BLaER1 treated with 17β-estradiol and CSF1 and Interleukin-3, amounts not matched to agents 10 nM and 100 nM (cell line): ENCODE measurements at regions not wholly inside any gene's neighbourhood (a gene's known extent, or its start where the extent isn't known, plus 50 kb on each side); places are given as distances from the start of the nearest gene placed in this dataset.

ENCODE experiments used
- H3K27ac ChIP-seq, 11 experiments: shearing (Covaris generic); formaldehyde crosslinking; 2 replicates each; pipeline ENCODE4 v1.8.1; 2022
- H3K27me3 ChIP-seq, 11 experiments: shearing (Covaris generic); formaldehyde crosslinking; 2 replicates each; pipeline ENCODE4 v1.8.1; 2022
- H3K36me3 ChIP-seq, 11 experiments: shearing (Covaris generic); formaldehyde crosslinking; 2 replicates each; pipeline ENCODE4 v1.8.1; 2022
- H3K4me1 ChIP-seq, 10 experiments: shearing (Covaris generic); formaldehyde crosslinking; 2 replicates each; pipeline ENCODE4 v1.8.1; 2022
- H3K4me2 ChIP-seq, 11 experiments: shearing (Covaris generic); formaldehyde crosslinking; 2 replicates each; pipeline ENCODE4 v1.8.1; 2022
- H3K4me3 ChIP-seq, 10 experiments: shearing (Covaris generic); formaldehyde crosslinking; 2 replicates each; pipeline ENCODE4 v1.8.1; 2022
- H3K9ac ChIP-seq, 11 experiments: shearing (Covaris generic); formaldehyde crosslinking; 2 replicates each; pipeline ENCODE4 v1.8.1; 2022
- H3K9me3 ChIP-seq, 11 experiments: shearing (Covaris generic); formaldehyde crosslinking; replicated peaks in 1 of 11; 2 replicates each; pipeline ENCODE4 v1.8.1; 2022
- H4K20me1 ChIP-seq, 11 experiments: shearing (Covaris generic); formaldehyde crosslinking; 2 replicates each; pipeline ENCODE4 v1.8.1; 2022
- Cebpa-rat ChIP-seq, 11 experiments: shearing (Covaris generic); IDR thresholded peaks; 2 replicates each; pipeline ENCODE4 v1.8.1; 2022

DNA sequence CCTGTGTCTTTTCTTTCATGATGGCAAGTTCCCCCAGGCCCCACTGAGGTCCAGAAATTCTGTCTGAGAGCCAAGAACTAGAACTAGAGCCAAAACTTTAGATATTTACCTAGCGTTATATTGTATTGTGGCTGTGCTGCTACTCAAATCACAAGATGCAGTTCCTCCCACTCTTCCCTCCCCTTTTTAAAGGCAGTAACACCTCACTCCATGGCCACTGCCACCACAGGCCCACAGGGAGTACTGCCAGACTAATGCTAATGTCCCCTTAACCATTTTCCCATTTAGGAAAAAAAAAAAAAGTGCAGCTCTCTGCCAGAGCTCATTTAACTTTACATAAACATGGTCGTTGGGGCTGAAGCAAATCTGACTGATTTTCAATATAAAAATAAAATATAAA is 99.7 kb upstream of the KYNU start:
- Histone ChIP-seq H3K4me2 (no peak overlapping the region), H4K20me1 (no peaks in the 10 kb centered on the region), H3K4me3 (no peak overlapping the region), H3K4me1 (no peaks in the 10 kb centered on the region), H3K9me3 (peaks cover 0 to 9% (median 0%) of the 10 kb centered on the region in 11 experiments; a peak in 4 of 22 replicates), H3K9ac (no peak overlapping the region), H3K36me3 (no peaks in the 10 kb centered on the region), H3K27ac (no peak overlapping the region), H3K27me3 (no peaks in the 10 kb centered on the region)
- no peak for TF ChIP-seq Cebpa-rat (IDR thresholded peaks at IDR 0.05)

DNA sequence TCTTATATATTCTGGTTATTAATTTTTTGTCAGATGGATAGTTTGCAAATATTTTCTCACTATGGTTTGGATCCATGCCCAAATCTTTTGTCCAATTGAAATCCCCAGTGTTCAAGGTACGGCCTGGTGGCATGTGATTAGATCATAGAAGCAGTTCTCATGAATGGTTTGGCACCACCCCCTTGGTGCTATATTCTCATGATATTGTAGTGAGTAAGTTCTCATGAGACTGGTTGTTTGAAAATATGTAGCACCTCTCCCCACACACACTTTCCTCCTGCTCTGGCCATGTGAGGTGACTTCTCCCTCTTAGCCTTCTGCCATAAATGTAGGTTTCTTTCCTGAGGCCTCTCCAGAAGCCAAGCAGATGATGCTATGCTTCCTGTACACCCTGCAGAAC is 107.7 kb upstream of the KYNU start:
- Histone ChIP-seq H3K36me3 (no peaks in the 10 kb centered on the region), H3K27ac (no peak overlapping the region), H3K9me3 (peaks cover 7 to 19% (median 14%) of the 10 kb centered on the region in 11 experiments; a peak in 21 of 22 replicates), H3K4me1 (no peaks in the 10 kb centered on the region), H3K4me3 (no peak overlapping the region), H3K4me2 (no peak overlapping the region), H3K9ac (no peak overlapping the region), H4K20me1 (no peaks in the 10 kb centered on the region), H3K27me3 (no peaks in the 10 kb centered on the region)
- TF ChIP-seq Cebpa-rat (IDR thresholded peaks at IDR 0.05), result no peak

DNA sequence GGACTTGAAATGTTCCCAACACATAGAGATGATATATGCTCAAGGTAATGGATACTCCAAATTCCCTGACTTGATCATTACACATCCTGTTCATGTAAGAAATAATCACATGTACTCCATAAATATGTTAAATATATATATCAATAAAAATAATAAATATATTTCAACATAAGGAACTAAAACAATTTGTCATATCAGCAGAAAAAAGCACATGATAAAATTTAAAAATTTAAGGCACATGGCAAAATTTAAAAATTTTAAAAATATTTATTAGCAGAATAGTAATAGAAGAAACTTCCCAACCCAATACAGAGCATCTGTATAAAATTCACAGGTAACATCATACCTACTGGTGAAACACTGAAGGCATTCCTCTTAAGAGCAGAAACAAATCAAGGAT is 109.6 kb upstream of the KYNU start:
- H3K27ac ChIP-seq, result no peak overlapping the region
- no peak for TF ChIP-seq Cebpa-rat (IDR thresholded peaks at IDR 0.05)
- H3K4me3 ChIP-seq, result no peak overlapping the region
- peaks cover 7 to 28% (median 15%) of the 10 kb centered on the region in 11 experiments; a peak in 21 of 22 replicates for H3K9me3 ChIP-seq
- no peaks in the 10 kb centered on the region for H3K36me3 ChIP-seq
- H3K4me1 ChIP-seq, result no peaks in the 10 kb centered on the region
- H3K4me2 ChIP-seq, result no peak overlapping the region
- no peaks in the 10 kb centered on the region for H3K27me3 ChIP-seq
- H4K20me1 ChIP-seq, result no peaks in the 10 kb centered on the region
- H3K9ac ChIP-seq, result no peak overlapping the region

DNA sequence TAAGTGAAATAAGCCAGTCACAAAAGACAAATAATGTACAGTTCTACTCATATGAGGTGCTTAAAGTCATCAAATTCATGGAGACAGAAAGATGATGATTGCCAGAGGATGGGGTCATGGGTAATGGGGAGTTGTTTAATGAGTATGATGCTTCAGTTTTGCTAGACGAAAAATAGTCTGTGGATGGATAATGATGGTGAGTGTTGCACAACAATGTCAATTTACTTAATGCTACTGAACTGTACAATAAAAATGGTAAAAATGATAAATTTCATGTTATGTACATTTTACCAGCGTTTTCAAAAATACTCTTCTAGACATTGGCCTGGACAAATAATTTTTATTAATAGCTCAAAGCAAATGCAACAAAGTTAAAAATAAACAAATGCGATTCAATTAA is 118.5 kb upstream of the KYNU start:
- no peaks in the 10 kb centered on the region for H3K4me1 ChIP-seq
- no peaks in the 10 kb centered on the region for H3K36me3 ChIP-seq
- H4K20me1 ChIP-seq, result no peaks in the 10 kb centered on the region
- no peaks in the 10 kb centered on the region for H3K27me3 ChIP-seq
- no peak for TF ChIP-seq Cebpa-rat (IDR thresholded peaks at IDR 0.05)
- H3K27ac ChIP-seq, result no peak overlapping the region
- H3K9me3 ChIP-seq, result peaks cover 0 to 14% (median 0%) of the 10 kb centered on the region in 11 experiments; a peak in 3 of 22 replicates
- no peak overlapping the region for H3K4me3 ChIP-seq
- H3K4me2 ChIP-seq, result no peak overlapping the region
- H3K9ac ChIP-seq, result no peak overlapping the region

DNA sequence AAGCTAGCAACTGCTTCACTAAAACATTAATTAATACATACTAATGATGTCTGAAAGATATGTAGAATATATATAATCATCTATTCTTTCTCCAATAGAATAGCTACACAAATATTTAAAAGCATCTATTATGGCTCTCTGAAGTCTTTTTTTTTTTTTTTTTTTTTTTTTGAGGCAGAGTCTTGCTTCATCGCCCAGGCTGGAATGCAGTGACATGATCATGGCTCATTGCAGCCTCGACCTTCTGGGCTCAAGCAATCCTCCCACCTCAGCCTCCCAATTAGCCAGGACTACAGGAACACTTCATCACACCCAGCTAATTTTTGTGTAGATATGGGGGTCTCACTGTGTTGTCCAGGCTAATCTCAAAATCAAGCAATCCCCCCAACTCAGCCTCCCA is 120.4 kb upstream of the KYNU start:
- no peaks in the 10 kb centered on the region for H3K27me3 ChIP-seq
- H3K4me1 ChIP-seq, result no peaks in the 10 kb centered on the region
- H3K4me3 ChIP-seq, result no peak overlapping the region
- H3K4me2 ChIP-seq, result no peak overlapping the region
- no peak for TF ChIP-seq Cebpa-rat (IDR thresholded peaks at IDR 0.05)
- peaks cover 0 to 2% (median 0%) of the 10 kb centered on the region in 11 experiments; a peak in 1 of 22 replicates for H3K9me3 ChIP-seq
- H3K27ac ChIP-seq, result no peak overlapping the region
- H4K20me1 ChIP-seq, result no peaks in the 10 kb centered on the region
- no peak overlapping the region for H3K9ac ChIP-seq
- no peaks in the 10 kb centered on the region for H3K36me3 ChIP-seq

DNA sequence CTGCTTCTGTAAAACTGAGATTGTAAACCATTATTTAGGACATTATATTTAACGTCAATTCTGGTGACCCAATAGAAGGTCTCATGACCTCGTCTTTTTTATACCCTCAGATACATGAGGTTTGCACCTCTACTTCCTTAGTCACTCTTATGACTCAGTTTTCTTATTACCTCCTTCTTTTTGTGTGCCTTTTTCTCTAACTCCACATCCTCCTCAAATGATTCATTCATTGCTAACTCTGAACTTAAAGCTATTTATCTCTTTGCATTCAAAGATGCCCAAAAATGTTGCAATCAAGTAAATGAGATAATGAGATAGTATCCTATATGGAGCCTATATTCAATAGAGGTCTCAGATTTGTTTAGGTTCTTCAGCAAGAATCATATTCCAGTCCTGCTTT is 121.0 kb upstream of the KYNU start:
- Histone ChIP-seq H3K4me3 (no peak overlapping the region), H3K27ac (no peak overlapping the region), H3K36me3 (no peaks in the 10 kb centered on the region), H3K27me3 (no peaks in the 10 kb centered on the region), H3K9me3 (no peaks in the 10 kb centered on the region), H4K20me1 (no peaks in the 10 kb centered on the region), H3K4me2 (no peak overlapping the region), H3K9ac (no peak overlapping the region), H3K4me1 (no peaks in the 10 kb centered on the region)
- TF ChIP-seq Cebpa-rat (IDR thresholded peaks at IDR 0.05), result no peak

DNA sequence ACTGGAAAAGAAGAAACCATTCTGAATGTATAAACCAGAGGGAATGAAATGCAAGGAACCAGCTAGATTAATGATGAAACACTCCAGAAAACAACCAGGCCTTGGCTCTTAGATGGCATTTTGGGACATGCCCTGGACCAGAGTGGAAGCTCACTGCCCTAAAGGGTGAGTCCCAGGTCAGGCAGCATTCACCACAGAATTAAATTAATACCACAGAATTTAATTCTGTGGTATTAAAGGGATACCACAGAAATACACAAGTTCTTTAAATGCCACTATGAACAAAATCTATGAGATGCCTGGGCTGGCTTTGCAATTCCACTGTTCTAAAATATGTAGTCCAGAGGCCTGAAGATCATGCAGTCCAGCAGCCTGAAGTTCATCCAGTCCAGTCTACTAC is 122.3 kb upstream of the KYNU start:
- no peaks in the 10 kb centered on the region for H3K9me3 ChIP-seq
- H3K36me3 ChIP-seq, result no peaks in the 10 kb centered on the region
- H3K9ac ChIP-seq, result no peak overlapping the region
- no peaks in the 10 kb centered on the region for H3K27me3 ChIP-seq
- H4K20me1 ChIP-seq, result no peaks in the 10 kb centered on the region
- no peak overlapping the region for H3K4me2 ChIP-seq
- no peak for TF ChIP-seq Cebpa-rat (IDR thresholded peaks at IDR 0.05)
- no peaks in the 10 kb centered on the region for H3K4me1 ChIP-seq
- no peak overlapping the region for H3K4me3 ChIP-seq
- H3K27ac ChIP-seq, result no peak overlapping the region

DNA sequence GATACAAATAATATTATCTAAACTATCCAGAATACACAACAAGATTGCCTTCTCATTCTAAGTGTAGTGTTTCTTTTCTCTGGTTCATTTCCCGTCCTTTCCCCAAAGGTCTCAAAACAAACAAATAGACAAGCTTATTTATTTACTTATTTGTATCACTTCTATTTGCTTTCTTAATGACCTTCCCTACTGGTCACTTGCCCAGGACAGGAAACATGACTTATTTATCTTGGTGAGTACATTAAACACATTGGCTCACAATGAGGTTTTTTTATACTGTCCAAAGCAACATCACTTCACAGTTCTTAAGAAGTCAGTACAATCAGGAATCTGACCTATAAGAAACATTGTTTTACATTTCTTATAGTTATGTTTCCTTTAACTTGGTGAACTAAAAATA is 123.3 kb upstream of the KYNU start:
- Histone ChIP-seq H3K27ac (no peak overlapping the region), H3K36me3 (no peaks in the 10 kb centered on the region), H3K9me3 (no peaks in the 10 kb centered on the region), H4K20me1 (no peaks in the 10 kb centered on the region), H3K27me3 (no peaks in the 10 kb centered on the region), H3K4me2 (no peak overlapping the region), H3K9ac (no peak overlapping the region), H3K4me3 (no peak overlapping the region), H3K4me1 (no peaks in the 10 kb centered on the region)
- TF ChIP-seq Cebpa-rat (IDR thresholded peaks at IDR 0.05), result no peak

DNA sequence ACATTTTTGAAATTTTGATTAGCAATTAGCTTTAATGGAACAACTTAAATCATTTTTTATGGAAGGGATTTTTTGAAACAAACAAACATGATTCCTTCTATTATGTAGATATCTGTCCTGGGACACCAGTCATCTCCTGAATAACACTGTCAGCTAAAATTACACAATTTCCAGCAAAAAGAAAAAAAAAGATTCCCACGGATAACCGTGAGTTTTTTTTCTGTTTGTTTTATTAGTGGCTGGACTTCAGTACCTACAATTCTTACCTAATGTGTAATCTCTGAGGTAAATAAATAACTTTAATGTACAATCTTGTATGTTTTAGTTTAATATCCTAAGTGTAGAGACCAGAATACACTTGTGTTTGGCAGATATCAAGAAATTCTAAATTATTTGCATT is 126.6 kb upstream of the KYNU start:
- Histone ChIP-seq H3K4me1 (no peaks in the 10 kb centered on the region), H3K27ac (no peak overlapping the region), H3K27me3 (no peaks in the 10 kb centered on the region), H3K9me3 (peaks cover 0 to 10% (median 0%) of the 10 kb centered on the region in 11 experiments; a peak in 4 of 22 replicates), H3K4me2 (no peak overlapping the region), H3K4me3 (no peak overlapping the region), H3K36me3 (no peaks in the 10 kb centered on the region), H4K20me1 (no peaks in the 10 kb centered on the region), H3K9ac (no peak overlapping the region)
- no peak for TF ChIP-seq Cebpa-rat (IDR thresholded peaks at IDR 0.05)

DNA sequence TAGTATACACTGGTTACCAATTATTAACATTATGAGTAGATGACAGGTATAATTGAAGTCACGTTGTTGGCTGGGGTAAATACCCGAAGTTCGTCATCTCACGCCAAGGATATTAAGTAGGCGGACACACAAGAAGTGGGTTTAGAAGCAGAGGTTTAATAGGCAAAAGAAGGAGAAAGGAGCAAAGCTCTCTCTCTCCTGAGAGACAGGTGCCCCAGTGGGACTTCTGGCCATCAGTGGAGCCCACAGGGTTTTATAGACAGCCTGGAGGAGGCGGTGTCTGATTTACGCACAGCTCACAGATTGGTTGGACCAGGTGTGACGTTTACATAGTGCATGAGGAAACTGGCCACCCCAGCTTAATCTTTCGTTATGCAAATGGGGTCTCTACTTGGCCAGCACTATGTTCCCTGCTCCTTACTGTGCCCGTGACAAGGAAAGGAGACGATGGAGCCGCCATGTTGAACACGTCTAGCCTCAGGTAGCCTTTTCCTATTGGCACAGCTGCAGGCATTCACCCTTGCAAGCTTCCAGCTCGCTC is 128.8 kb upstream of the KYNU start:
- H3K4me3 ChIP-seq, result no peak overlapping the region
- no peaks in the 10 kb centered on the region for H3K36me3 ChIP-seq
- TF ChIP-seq Cebpa-rat (IDR thresholded peaks at IDR 0.05), result no peak
- H3K27me3 ChIP-seq, result no peaks in the 10 kb centered on the region
- no peak overlapping the region for H3K9ac ChIP-seq
- no peaks in the 10 kb centered on the region for H4K20me1 ChIP-seq
- no peaks in the 10 kb centered on the region for H3K4me1 ChIP-seq
- H3K4me2 ChIP-seq, result no peak overlapping the region
- H3K9me3 ChIP-seq, result peaks cover 0 to 10% (median 0%) of the 10 kb centered on the region in 11 experiments; a peak in 4 of 22 replicates
- H3K27ac ChIP-seq, result no peak overlapping the region
